PC-3 (cell line): ENCODE measurements at regions not wholly inside any gene's neighbourhood (a gene's known extent, or its start where the extent isn't known, plus 50 kb on each side); places are given as distances from the start of the nearest gene placed in this dataset.

ENCODE experiments used
- CTCF ChIP-seq: fragments of 300-600 bp; sonication (generic); conservative IDR thresholded peaks from 2 replicates; pipeline ENCODE4 v1.5.1; 2017; ENCODE audit warnings: antibody characterized with exemption, low read depth, mild to moderate bottlenecking, low read length
- EZH2 ChIP-seq: fragments of 300-600 bp; sonication (generic); IDR thresholded peaks from one replicate; pipeline ENCODE4 v1.6.1; 2017; ENCODE audit warnings: antibody characterized with exemption, mild to moderate bottlenecking, low read length; ENCODE audit not compliant: unreplicated experiment
- EZH2phosphoT487 ChIP-seq: fragments of 300-600 bp; sonication (generic); IDR thresholded peaks from 2 replicates; pipeline ENCODE4 v1.6.1; 2018; ENCODE audit warnings: mild to moderate bottlenecking, antibody characterized with exemption, low read length, borderline replicate concordance

- TF ChIP-seq CTCF (no peak), EZH2 (no peak), EZH2phosphoT487 (no peak)
Observed at GRCh38 chrX:15938072-15938471, 83.5 kb upstream of the AP1S2 start.
